ENCODE measurements at regions not wholly inside any gene's neighbourhood (a gene's known extent, or its start where the extent isn't known, plus 50 kb on each side); places are given as distances from the start of the nearest gene placed in this dataset.

GRCh38 chr5:124957063-124957462 lies 210.6 kb upstream of the ZNF608 start:
- no peak for DNase-seq (ENCODE audit: low spot score)
- Histone ChIP-seq H3K4me2 (no peak overlapping the region), H3K9me3 (ENCODE audit: low read depth) (no peaks in the 10 kb centered on the region), H3K27me3 (no peaks in the 10 kb centered on the region), H3K9ac (no peak overlapping the region), H3K4me3 (no peak overlapping the region), H3F3A (ENCODE audit: low read depth) (peaks cover under 1% of the 10 kb centered on the region), H2AFZ (replicated peaks) (no peak overlapping the region), H3K4me1 (no peaks in the 10 kb centered on the region), H3K27ac (no peak overlapping the region), H4K20me1 (ENCODE audit: low read depth) (no peaks in the 10 kb centered on the region), H3K36me3 (no peaks in the 10 kb centered on the region), H3K79me2 (ENCODE audit: low read depth) (no peaks in the 10 kb centered on the region)
- peaks cover 9% of the 10 kb centered on the region for H3K9me3 Mint-ChIP-seq
- no peak for TF ChIP-seq EZH2phosphoT487 (IDR thresholded peaks at IDR 0.05)
- no peak for TF ChIP-seq EZH2 (IDR thresholded peaks at IDR 0.05)
- TF ChIP-seq, protein P1, sequence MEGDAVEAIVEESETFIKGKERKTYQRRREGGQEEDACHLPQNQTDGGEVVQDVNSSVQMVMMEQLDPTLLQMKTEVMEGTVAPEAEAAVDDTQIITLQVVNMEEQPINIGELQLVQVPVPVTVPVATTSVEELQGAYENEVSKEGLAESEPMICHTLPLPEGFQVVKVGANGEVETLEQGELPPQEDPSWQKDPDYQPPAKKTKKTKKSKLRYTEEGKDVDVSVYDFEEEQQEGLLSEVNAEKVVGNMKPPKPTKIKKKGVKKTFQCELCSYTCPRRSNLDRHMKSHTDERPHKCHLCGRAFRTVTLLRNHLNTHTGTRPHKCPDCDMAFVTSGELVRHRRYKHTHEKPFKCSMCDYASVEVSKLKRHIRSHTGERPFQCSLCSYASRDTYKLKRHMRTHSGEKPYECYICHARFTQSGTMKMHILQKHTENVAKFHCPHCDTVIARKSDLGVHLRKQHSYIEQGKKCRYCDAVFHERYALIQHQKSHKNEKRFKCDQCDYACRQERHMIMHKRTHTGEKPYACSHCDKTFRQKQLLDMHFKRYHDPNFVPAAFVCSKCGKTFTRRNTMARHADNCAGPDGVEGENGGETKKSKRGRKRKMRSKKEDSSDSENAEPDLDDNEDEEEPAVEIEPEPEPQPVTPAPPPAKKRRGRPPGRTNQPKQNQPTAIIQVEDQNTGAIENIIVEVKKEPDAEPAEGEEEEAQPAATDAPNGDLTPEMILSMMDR (IDR thresholded peaks at IDR 0.05) = no peak
- H3K4me1 Mint-ChIP-seq = peaks cover 12% of the 10 kb centered on the region
- H3K27ac Mint-ChIP-seq = peak overlapping the region; percentile 18
- H3K4me3 Mint-ChIP-seq = no peak overlapping the region
- H3K27me3 Mint-ChIP-seq (ENCODE audit: insufficient read depth, low read depth) = peaks cover 7% of the 10 kb centered on the region
- H3K36me3 Mint-ChIP-seq = peaks cover 12% of the 10 kb centered on the region

DNA sequence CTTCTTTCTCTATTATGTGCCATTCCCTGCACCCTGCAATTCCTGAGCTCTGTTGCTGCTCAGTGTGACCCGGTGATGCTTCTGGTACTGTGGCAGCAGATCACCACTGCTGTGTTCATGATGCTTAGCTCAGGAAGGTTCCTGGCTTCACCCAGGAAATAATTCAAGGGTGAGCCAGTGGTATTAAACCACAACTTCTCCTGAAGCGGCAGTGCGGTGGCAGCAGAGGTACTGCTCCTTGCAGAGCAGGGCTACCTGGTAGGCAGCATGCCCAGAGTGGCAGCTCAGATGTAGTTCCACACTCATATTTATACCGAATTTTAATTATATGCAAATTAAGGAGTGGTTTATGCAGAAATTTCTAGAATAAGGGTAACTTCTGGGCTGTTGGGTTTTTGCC lies 213.8 kb upstream of the ZNF608 start:
- H3K9ac ChIP-seq = no peak overlapping the region
- no peak overlapping the region for H2AFZ ChIP-seq (replicated peaks)
- no peak for TF ChIP-seq EZH2phosphoT487 (IDR thresholded peaks at IDR 0.05)
- no peak for TF ChIP-seq EZH2 (IDR thresholded peaks at IDR 0.05)
- TF ChIP-seq, protein P1 (IDR thresholded peaks at IDR 0.05) = no peak
- H3K9me3 ChIP-seq (ENCODE audit: low read depth) = no peaks in the 10 kb centered on the region
- H3K27me3 ChIP-seq = no peaks in the 10 kb centered on the region
- H3K79me2 ChIP-seq (ENCODE audit: low read depth) = no peaks in the 10 kb centered on the region
- no peak for DNase-seq (ENCODE audit: low spot score)
- Mint-ChIP-seq H3K4me3 (no peak overlapping the region), H3K36me3 (peaks cover 12% of the 10 kb centered on the region), H3K27ac (no peak overlapping the region), H3K9me3 (peaks cover 9% of the 10 kb centered on the region), H3K4me1 (peaks cover 33% of the 10 kb centered on the region), H3K27me3 (ENCODE audit: insufficient read depth, low read depth) (peaks cover 10% of the 10 kb centered on the region)
- no peak overlapping the region for H3K4me2 ChIP-seq
- H3K4me3 ChIP-seq = no peak overlapping the region
- H4K20me1 ChIP-seq (ENCODE audit: low read depth) = no peaks in the 10 kb centered on the region
- peaks cover 24% of the 10 kb centered on the region for H3K4me1 ChIP-seq
- no peak overlapping the region for H3K27ac ChIP-seq
- H3F3A ChIP-seq (ENCODE audit: low read depth) = peaks cover 23% of the 10 kb centered on the region
- H3K36me3 ChIP-seq = no peaks in the 10 kb centered on the region

DNA sequence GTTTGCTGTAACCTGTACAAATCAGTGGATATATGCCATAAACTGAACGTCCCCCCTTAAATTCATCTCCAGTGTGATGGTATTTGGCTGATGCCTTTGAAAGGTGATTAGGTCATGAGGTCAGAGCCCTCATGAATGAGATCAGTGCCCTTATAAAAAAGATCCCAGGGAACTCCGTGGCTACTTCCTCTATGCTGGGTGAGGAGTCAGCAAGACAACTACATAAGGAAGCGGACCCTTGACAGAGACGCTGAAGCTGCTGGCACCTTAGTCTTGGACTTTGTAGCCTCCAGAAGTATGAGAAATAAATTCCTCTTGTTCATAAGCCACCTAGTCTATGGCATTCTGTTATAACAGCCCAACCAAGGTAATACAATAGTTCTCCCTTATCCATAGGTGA lies 215.1 kb upstream of the ZNF608 start:
- Mint-ChIP-seq H3K9me3 (peaks cover 9% of the 10 kb centered on the region), H3K4me1 (peaks cover 33% of the 10 kb centered on the region), H3K27me3 (ENCODE audit: insufficient read depth, low read depth) (peaks cover 10% of the 10 kb centered on the region), H3K27ac (no peak overlapping the region), H3K4me3 (no peak overlapping the region), H3K36me3 (peaks cover 12% of the 10 kb centered on the region)
- H3K4me3 ChIP-seq = no peak overlapping the region
- H3K4me2 ChIP-seq = no peak overlapping the region
- no peaks in the 10 kb centered on the region for H3K36me3 ChIP-seq
- no peak overlapping the region for H3K27ac ChIP-seq
- H3K9me3 ChIP-seq (ENCODE audit: low read depth) = no peaks in the 10 kb centered on the region
- H2AFZ ChIP-seq (replicated peaks) = no peak overlapping the region
- H3K27me3 ChIP-seq = no peaks in the 10 kb centered on the region
- TF ChIP-seq, protein P1 (IDR thresholded peaks at IDR 0.05) = no peak
- TF ChIP-seq EZH2 (IDR thresholded peaks at IDR 0.05) (no peak), EZH2phosphoT487 (IDR thresholded peaks at IDR 0.05) (no peak)
- H4K20me1 ChIP-seq (ENCODE audit: low read depth) = no peaks in the 10 kb centered on the region
- peaks cover 28% of the 10 kb centered on the region for H3K4me1 ChIP-seq
- H3K79me2 ChIP-seq (ENCODE audit: low read depth) = no peaks in the 10 kb centered on the region
- H3K9ac ChIP-seq = no peak overlapping the region
- no peak for DNase-seq (ENCODE audit: low spot score)
- H3F3A ChIP-seq (ENCODE audit: low read depth) = peaks cover 23% of the 10 kb centered on the region
